H1 (cell line): ENCODE measurements at regions not wholly inside any gene's neighbourhood (a gene's known extent, or its start where the extent isn't known, plus 50 kb on each side); places are given as distances from the start of the nearest gene placed in this dataset.

Experiments used
- CTCF ChIA-PET: fragments of 300-600 bp; sonication (Branson Sonifier 250); formaldehyde crosslinking; loops from one replicate; lab custom pipeline; 2021; ENCODE audit not compliant: partially characterized antibody; lab: Charles Lee
- POLR2A ChIA-PET: fragments of 300-600 bp; sonication (Branson Sonifier 250); formaldehyde crosslinking; loops from one replicate; lab custom pipeline; 2021; ENCODE audit warnings: inconsistent platforms; ENCODE audit not compliant: partially characterized antibody; lab: Charles Lee
- DNase-seq, 2 experiments: peaks; one replicate each; pipeline versions ENCODE4 v3.0.0 to v3.0.0-alpha.2; 2010 to 2022; ENCODE audit warnings: low spot score in 2 of 2, low read depth in 1 of 2, mixed read lengths in 1 of 2
- FAIRE-seq: peaks from 2 replicates; lab custom pipeline; 2011; peaks lifted over from hg19 to GRCh38; lab: Jason Lieb, UNC
- H2AFZ ChIP-seq: 2 replicates; pipeline ENCODE4 v1.8.1; 2012; ENCODE audit warnings: low read length, inconsistent platforms
- H2AK5ac ChIP-seq: 2 replicates; pipeline ENCODE4 v1.6.1; 2013; ENCODE audit warnings: low read depth, low read length
- H2BK120ac ChIP-seq: replicated peaks from 2 replicates; pipeline ENCODE3; 2013; ENCODE audit warnings: low read depth, low read length, inconsistent platforms
- H2BK12ac ChIP-seq: 2 replicates; pipeline ENCODE4 v1.6.1; 2013; ENCODE audit warnings: low read depth, low read length
- H2BK15ac ChIP-seq: 2 replicates; pipeline ENCODE4 v1.6.1; 2013; ENCODE audit warnings: low read length
- H2BK20ac ChIP-seq: 2 replicates; pipeline ENCODE4 v1.6.1; 2013; ENCODE audit warnings: low read length
- H2BK5ac ChIP-seq: 2 replicates; pipeline ENCODE4 v1.6.1; 2013; ENCODE audit warnings: low read depth, low read length
- H3K14ac ChIP-seq: 2 replicates; pipeline ENCODE4 v1.6.1; 2013; ENCODE audit warnings: inconsistent platforms; ENCODE audit not compliant: insufficient read length
- H3K18ac ChIP-seq: 2 replicates; pipeline ENCODE4 v1.6.1; 2013; ENCODE audit warnings: low read length; ENCODE audit errors: extremely low read depth
- H3K23ac ChIP-seq: 2 replicates; pipeline ENCODE4 v1.6.1; 2013; ENCODE audit warnings: inconsistent platforms; ENCODE audit not compliant: insufficient read length
- H3K23me2 ChIP-seq: 2 replicates; pipeline ENCODE4 v1.6.1; 2013; ENCODE audit warnings: low read depth, low read length
- H3K27ac ChIP-seq: 2 replicates; pipeline ENCODE4 v1.6.1; 2011; ENCODE audit warnings: low read depth, low read length, inconsistent platforms
- H3K27me3 ChIP-seq, 4 experiments: replicated peaks in 1 of 4; 1 replicate in 1 of 4; 2 replicates in 3 of 4; pipeline versions ENCODE4 v1.6.1 to v1.8.1; 2011 to 2013; ENCODE audit warnings: low read length in 3 of 4, mild to moderate bottlenecking in 3 of 4, inconsistent platforms in 2 of 4, mixed read lengths in 2 of 4, moderate library complexity in 1 of 4; ENCODE audit not compliant: control insufficient read depth in 3 of 4, insufficient read depth in 3 of 4; ENCODE audit errors: extremely low read depth in 1 of 4
- H3K36me3 ChIP-seq, 4 experiments: 2 replicates each; pipeline versions ENCODE4 v1.6.1 to v1.8.1; 2011 to 2013; ENCODE audit warnings: mild to moderate bottlenecking in 4 of 4, low read length in 3 of 4, moderate library complexity in 2 of 4, control low read depth in 1 of 4, inconsistent platforms in 1 of 4; ENCODE audit not compliant: insufficient read depth in 4 of 4, control insufficient read depth in 2 of 4
- H3K4ac ChIP-seq: replicated peaks from 2 replicates; pipeline ENCODE3; 2013; ENCODE audit warnings: low read length, low read depth, mixed read lengths, inconsistent platforms; ENCODE audit not compliant: insufficient read length
- H3K4me1 ChIP-seq, 4 experiments: replicated peaks in 1 of 4; 1 replicate in 1 of 4; 2 replicates in 3 of 4; pipeline versions ENCODE4 v1.6.1 to v1.8.1; 2011 to 2013; ENCODE audit warnings: low read length in 3 of 4, inconsistent platforms in 2 of 4, mixed read lengths in 1 of 4; ENCODE audit not compliant: insufficient read depth in 4 of 4, control insufficient read depth in 3 of 4
- H3K4me2 ChIP-seq, 2 experiments: 2 replicates each; pipeline versions ENCODE4 v1.6.1 to v1.8.1; 2011 to 2013; ENCODE audit warnings: low read depth in 2 of 2, low read length in 2 of 2, control low read depth in 1 of 2, inconsistent platforms in 1 of 2, mild to moderate bottlenecking in 1 of 2; ENCODE audit not compliant: insufficient read depth in 1 of 2
- H3K4me3 ChIP-seq, 4 experiments: fragments of 200-600, 300-600 bp in 1 of 4; sonication (generic), shearing (Covaris generic), sonication (Bioruptor Twin) in 1 of 4; 2 replicates each; pipeline versions ENCODE4 v1.5.1 to v1.8.1; 2011 to 2016; ENCODE audit warnings: low read length in 4 of 4, low read depth in 3 of 4, control low read depth in 2 of 4, inconsistent platforms in 2 of 4, mild to moderate bottlenecking in 2 of 4, mixed read lengths in 1 of 4, moderate library complexity in 1 of 4; ENCODE audit not compliant: insufficient read depth in 2 of 4; ENCODE audit errors: extremely low read depth in 1 of 4
- H3K56ac ChIP-seq: replicated peaks from 2 replicates; pipeline ENCODE3; 2013; ENCODE audit warnings: low read depth, mild to moderate bottlenecking, mixed read lengths, low read length, inconsistent platforms; ENCODE audit not compliant: insufficient read length
- H3K79me1 ChIP-seq: 2 replicates; pipeline ENCODE4 v1.6.1; 2013; ENCODE audit warnings: low read depth, low read length, control low read depth
- H3K79me2 ChIP-seq, 2 experiments: 2 replicates each; pipeline versions ENCODE4 v1.6.1 to v1.8.1; 2012 to 2013; ENCODE audit warnings: low read length in 2 of 2, mild to moderate bottlenecking in 2 of 2, inconsistent platforms in 1 of 2; ENCODE audit not compliant: insufficient read depth in 2 of 2, control insufficient read depth in 1 of 2
- H3K9ac ChIP-seq, 4 experiments: replicated peaks in 1 of 4; 1 replicate in 1 of 4; 2 replicates in 3 of 4; pipeline versions ENCODE4 v1.6.1 to v1.8.1; 2011 to 2013; ENCODE audit warnings: low read depth in 3 of 4, low read length in 3 of 4, control low read depth in 2 of 4, mild to moderate bottlenecking in 2 of 4, moderate library complexity in 2 of 4, inconsistent platforms in 1 of 4; ENCODE audit errors: extremely low read depth in 1 of 4
- H3K9me3 ChIP-seq, 2 experiments: 2 replicates each; pipeline versions ENCODE4 v1.6.1 to v1.8.1; 2012 to 2013; ENCODE audit warnings: mild to moderate bottlenecking in 2 of 2, moderate library complexity in 2 of 2, control low read depth in 1 of 2, inconsistent platforms in 1 of 2, low read depth in 1 of 2, low read length in 1 of 2, mixed read lengths in 1 of 2; ENCODE audit not compliant: insufficient read depth in 2 of 2
- H4K20me1 ChIP-seq, 2 experiments: replicated peaks in 1 of 2; 2 replicates each; pipeline versions ENCODE3 to v1.8.1; 2011 to 2013; ENCODE audit warnings: inconsistent platforms in 2 of 2, low read length in 2 of 2, mild to moderate bottlenecking in 1 of 2; ENCODE audit not compliant: insufficient read depth in 2 of 2, control insufficient read depth in 1 of 2
- H4K5ac ChIP-seq: 2 replicates; pipeline ENCODE4 v1.6.1; 2013; ENCODE audit warnings: low read length, low read depth, mixed read lengths, inconsistent platforms; ENCODE audit not compliant: insufficient read length
- H4K8ac ChIP-seq: 2 replicates; pipeline ENCODE4 v1.8.0; 2013; ENCODE audit warnings: mild to moderate bottlenecking, moderate library complexity, low read length, inconsistent platforms; ENCODE audit not compliant: insufficient read depth; ENCODE audit errors: extremely low read depth
- H4K91ac ChIP-seq: replicated peaks from 2 replicates; pipeline ENCODE3; 2013; ENCODE audit warnings: low read length, mixed read lengths, inconsistent platforms; ENCODE audit not compliant: insufficient read length
- BRCA1 ChIP-seq: IDR thresholded peaks from 2 replicates; pipeline ENCODE4 v1.6.1; 2012; ENCODE audit warnings: low read depth, low read length, improper control_type of control experiment
- HDAC6 ChIP-seq: IDR thresholded peaks from one replicate; pipeline ENCODE4 v1.7.1; 2012; ENCODE audit warnings: low read depth, mild to moderate bottlenecking, inconsistent platforms, low read length, moderate library complexity
- SIX5 ChIP-seq: IDR thresholded peaks from 2 replicates; pipeline ENCODE4 v1.6.1; 2011; ENCODE audit warnings: mild to moderate bottlenecking, low read depth, low read length
- WGBS, 2 experiments: shearing (Covaris generic) in 1 of 2; methylation state at CpG; one replicate each; pipeline versions ENCODE4 v1.1.6 to v1.1.7; 2013 to 2015; ENCODE audit warnings: low lambda C conversion rate in 2 of 2, mixed read lengths in 2 of 2, inconsistent platforms in 1 of 2, low coverage in 1 of 2, missing lambda C conversion rate in 1 of 2; ENCODE audit not compliant: insufficient replicate concordance in 2 of 2, insufficient coverage in 1 of 2, insufficient read length in 1 of 2; ENCODE audit errors: extremely low coverage in 1 of 2, missing lambda C conversion rate in 1 of 2; 5-methylcytosine and 5-hydroxymethylcytosine counted together

GRCh38 chr3:8438507-8439079 is 63.0 kb upstream of the LMCD1 start:
- Histone ChIP-seq H3K18ac (no peak overlapping the region), H2BK5ac (no peak overlapping the region), H3K4ac (no peak overlapping the region), H4K8ac (no peak overlapping the region), H4K91ac (no peak overlapping the region), H2AK5ac (no peak overlapping the region), H3K4me1 (peaks cover 0 to 4% (median under 1%) of the 10 kb centered on the region in 4 experiments; a peak in 3 of 7 replicates), H3K36me3 (no peaks in the 10 kb centered on the region; a peak in 1 of 8 replicates), H3K4me2 (no peak overlapping the region), H2BK20ac (no peak overlapping the region), H4K20me1 (no peaks in the 10 kb centered on the region), H2AFZ (no peak overlapping the region), H2BK15ac (no peak overlapping the region), H3K4me3 (no peak overlapping the region), H3K9ac (no peak overlapping the region), H3K79me2 (no peaks in the 10 kb centered on the region), H3K79me1 (no peaks in the 10 kb centered on the region), H2BK120ac (no peak overlapping the region), H3K14ac (no peak overlapping the region), H3K27ac (no peak overlapping the region), H4K5ac (no peak overlapping the region), H2BK12ac (no peak overlapping the region), H3K27me3 (no peaks in the 10 kb centered on the region), H3K9me3 (peaks cover 4 to 14% of the 10 kb centered on the region in 2 experiments; a peak in 2 of 4 replicates), H3K23me2 (no peaks in the 10 kb centered on the region), H3K23ac (no peak overlapping the region), H3K56ac (no peak overlapping the region)
- DNase-seq, result no peak
- FAIRE-seq, result no peak
- WGBS, 2 experiments, result 78% methylated on average over 6 of the region's 7 CpGs; no CpG with 5 or more reads in 1 of the 2 experiments
- TF ChIP-seq HDAC6, result no peak
- TF ChIP-seq BRCA1, result no peak
- TF ChIP-seq SIX5, result no peak
- CTCF ChIA-PET, result interaction anchor here (2.1 kb wide), 1 partner anchor 15 kb away, joined by 6 read pairs; no protein-coding TSS in a partner anchor
- POLR2A ChIA-PET, result no interaction called here
